Kidney glomerular epithelial cell (primary cell): ENCODE measurements at regions not wholly inside any gene's neighbourhood (a gene's known extent, or its start where the extent isn't known, plus 50 kb on each side); places are given as distances from the start of the nearest gene placed in this dataset.

Source experiments
- DNase-seq: peaks from one replicate; lab custom pipeline; 2025; lab: John Stamatoyannopoulos, UW

GRCh38 chr4:177696438-177696966 lies 254.3 kb upstream of the AGA start:
- peak; percentile 14 for DNase-seq

GRCh38 chr4:177699365-177700213 lies 257.4 kb upstream of the AGA start:
- DNase-seq: peak; percentile 89

- DNase-seq: no peak
Measured at GRCh38 chr4:177706916-177707315, 264.7 kb upstream of the AGA start.

- DNase-seq: no peak
Measured at GRCh38 chr4:177713454-177713853, 271.2 kb upstream of the AGA start.

GRCh38 chr4:177717407-177717806 lies 275.2 kb upstream of the AGA start:
- no peak for DNase-seq

- no peak for DNase-seq
Measured at GRCh38 chr4:177718514-177718913, 276.3 kb upstream of the AGA start.

GRCh38 chr4:177726111-177726510 lies 283.9 kb upstream of the AGA start:
- DNase-seq: peak; percentile 7

GRCh38 chr4:177728361-177729152 lies 286.3 kb upstream of the AGA start:
- DNase-seq: no peak

GRCh38 chr4:177729681-177730080 lies 287.4 kb upstream of the AGA start:
- no peak for DNase-seq

GRCh38 chr4:177737387-177737940 lies 295.2 kb upstream of the AGA start:
- peak; percentile 68 for DNase-seq

GRCh38 chr4:177740563-177740962 lies 298.3 kb upstream of the AGA start:
- no peak for DNase-seq

GRCh38 chr4:177759729-177760128 lies 317.5 kb upstream of the AGA start:
- no peak for DNase-seq

GRCh38 chr4:177761692-177762091 lies 319.5 kb upstream of the AGA start:
- no peak for DNase-seq

- DNase-seq: no peak
Measured at GRCh38 chr4:177769155-177769554, 326.9 kb upstream of the AGA start.

GRCh38 chr4:177770776-177771175 lies 328.5 kb upstream of the AGA start:
- DNase-seq: no peak

GRCh38 chr4:177771645-177772044 lies 329.4 kb upstream of the AGA start:
- DNase-seq: no peak

- DNase-seq: no peak
Measured at GRCh38 chr4:177778623-177779022, 336.4 kb upstream of the AGA start.

GRCh38 chr4:177785000-177785399 lies 342.8 kb upstream of the AGA start:
- DNase-seq: no peak

- no peak for DNase-seq
Measured at GRCh38 chr4:177789610-177790009, 347.4 kb upstream of the AGA start.

GRCh38 chr4:177791188-177791587 lies 349.0 kb upstream of the AGA start:
- no peak for DNase-seq

GRCh38 chr4:177796841-177797240 lies 354.6 kb upstream of the AGA start:
- DNase-seq: no peak

- DNase-seq: no peak
Measured at GRCh38 chr4:177798161-177798560, 355.9 kb upstream of the AGA start.

GRCh38 chr4:177802162-177802561 lies 359.9 kb upstream of the AGA start:
- DNase-seq: no peak
